ENCODE measurements at regions not wholly inside any gene's neighbourhood (a gene's known extent, or its start where the extent isn't known, plus 50 kb on each side); places are given as distances from the start of the nearest gene placed in this dataset.
"Not testable (repeated sequence)": the region's sequence is repeated elsewhere in the genome, so short reads cannot be mapped to it uniquely, and the experiment has no call there.

- DNase-seq, result no peak
Observed at GRCh38 chr4:3936184-3936583, 170.0 kb downstream of the ADRA2C start.

DNA sequence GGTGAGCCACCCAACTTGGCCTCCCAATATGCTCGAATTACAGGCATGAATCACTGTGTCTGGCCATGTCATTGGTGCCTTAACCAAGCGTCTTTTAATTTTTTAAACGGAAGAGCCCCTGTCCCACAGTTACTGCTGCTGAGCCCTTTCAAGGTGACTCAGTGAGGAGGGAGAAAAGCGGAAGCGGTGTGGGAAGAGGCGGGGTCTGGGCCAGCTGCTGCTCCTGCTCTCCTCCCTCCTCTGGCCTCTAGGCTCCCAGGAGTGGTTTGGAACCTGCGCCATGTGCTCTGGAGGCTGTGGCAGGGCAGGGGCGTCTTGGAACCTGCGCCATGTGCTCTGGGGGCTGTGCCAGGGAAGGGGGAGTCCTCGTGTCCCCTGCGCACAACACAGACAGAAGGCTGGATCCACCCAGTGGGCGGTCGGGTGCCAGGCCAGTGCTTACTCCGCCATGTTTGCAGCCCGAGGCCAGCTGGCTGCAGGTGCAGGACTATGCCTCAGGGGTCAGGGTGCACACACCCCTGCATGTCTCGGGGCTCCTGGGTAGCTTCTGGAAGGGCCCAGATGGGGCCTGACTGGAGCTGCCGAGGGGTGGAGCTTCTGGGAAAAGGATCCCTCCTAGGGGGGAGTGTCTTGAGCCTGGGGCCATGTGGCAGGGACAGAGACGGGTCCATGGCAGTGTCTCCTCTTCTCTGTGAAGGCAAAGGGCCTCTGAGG lies 171.8 kb downstream of the ADRA2C start:
- DNase-seq, result not testable (repeated sequence)

DNA sequence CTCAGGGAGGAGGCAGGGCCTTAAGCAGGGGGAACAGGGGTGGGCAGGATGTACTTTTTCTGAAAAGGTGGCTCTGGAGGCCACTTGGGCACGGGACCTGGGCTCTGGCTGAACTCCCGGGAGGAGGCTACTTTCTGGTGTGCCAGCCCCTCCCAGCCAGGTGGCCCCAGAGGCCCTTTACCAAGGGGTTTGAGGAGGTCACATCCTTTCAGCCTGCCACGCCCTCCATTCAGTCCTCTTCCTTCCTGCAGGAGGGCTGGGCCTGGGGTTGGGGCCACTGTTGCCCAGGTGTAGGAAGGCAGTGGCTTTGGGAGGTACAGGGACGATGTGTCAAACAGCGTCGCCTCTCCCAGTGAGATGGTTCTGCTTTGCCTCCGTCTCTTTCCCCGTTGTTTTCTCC lies 172.5 kb downstream of the ADRA2C start:
- DNase-seq, result not testable (repeated sequence)

DNA sequence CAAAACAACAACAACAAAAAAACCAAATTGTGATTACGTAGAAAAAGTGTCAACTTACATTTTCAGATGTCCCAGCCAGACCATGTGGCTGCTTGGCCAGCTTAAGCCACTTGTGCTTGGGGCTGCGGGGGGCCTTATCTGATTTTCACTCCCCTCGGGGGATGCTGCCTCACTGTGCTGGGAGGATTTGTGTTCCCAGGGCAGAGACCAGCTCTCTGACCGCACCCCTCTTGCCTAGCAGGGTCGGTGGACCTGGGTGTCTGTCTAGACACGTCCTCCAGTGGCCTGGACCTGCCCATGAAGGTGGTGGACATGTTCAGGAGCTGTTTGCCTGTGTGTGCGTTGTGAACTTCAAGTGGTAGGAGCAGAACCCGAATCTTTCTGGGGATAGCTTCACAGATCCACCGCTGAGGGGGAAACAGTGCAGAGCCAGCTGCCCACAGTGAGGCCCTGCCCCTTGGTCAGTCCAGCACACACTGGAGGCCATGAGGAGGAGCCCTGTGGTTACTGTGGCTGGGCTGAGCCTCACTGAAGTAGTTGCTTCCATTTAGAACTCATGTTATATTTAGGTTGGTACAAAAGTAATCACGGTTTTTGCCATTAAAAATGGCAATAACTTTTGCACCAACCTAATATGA lies 173.9 kb downstream of the ADRA2C start:
- not testable (repeated sequence) for DNase-seq

GRCh38 chr4:3941735-3942522 lies 175.7 kb downstream of the ADRA2C start:
- DNase-seq, result not testable (repeated sequence)

DNA sequence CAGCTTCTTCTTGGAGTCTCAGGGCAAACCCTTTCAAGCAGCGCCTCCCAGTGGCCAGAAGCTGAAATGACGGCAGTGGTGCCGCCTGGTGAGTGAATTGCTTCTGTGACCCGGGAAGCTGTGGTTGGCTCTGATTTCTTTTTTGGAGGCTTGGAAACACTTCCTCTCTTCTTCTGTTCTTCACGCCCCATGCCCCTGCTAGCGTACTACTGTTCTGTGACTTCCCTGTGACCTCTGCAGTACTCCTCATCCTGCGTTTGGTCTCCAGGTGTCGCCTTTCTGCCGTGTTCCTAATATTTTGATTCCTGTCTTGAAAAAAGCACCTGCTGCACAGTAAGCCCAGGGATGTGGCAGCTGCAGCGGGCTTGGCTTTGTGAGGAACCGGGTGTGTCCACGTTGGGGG lies 176.4 kb downstream of the ADRA2C start:
- not testable (repeated sequence) for DNase-seq

GRCh38 chr4:3943051-3943450 lies 176.9 kb downstream of the ADRA2C start:
- DNase-seq, result not testable (repeated sequence)

DNA sequence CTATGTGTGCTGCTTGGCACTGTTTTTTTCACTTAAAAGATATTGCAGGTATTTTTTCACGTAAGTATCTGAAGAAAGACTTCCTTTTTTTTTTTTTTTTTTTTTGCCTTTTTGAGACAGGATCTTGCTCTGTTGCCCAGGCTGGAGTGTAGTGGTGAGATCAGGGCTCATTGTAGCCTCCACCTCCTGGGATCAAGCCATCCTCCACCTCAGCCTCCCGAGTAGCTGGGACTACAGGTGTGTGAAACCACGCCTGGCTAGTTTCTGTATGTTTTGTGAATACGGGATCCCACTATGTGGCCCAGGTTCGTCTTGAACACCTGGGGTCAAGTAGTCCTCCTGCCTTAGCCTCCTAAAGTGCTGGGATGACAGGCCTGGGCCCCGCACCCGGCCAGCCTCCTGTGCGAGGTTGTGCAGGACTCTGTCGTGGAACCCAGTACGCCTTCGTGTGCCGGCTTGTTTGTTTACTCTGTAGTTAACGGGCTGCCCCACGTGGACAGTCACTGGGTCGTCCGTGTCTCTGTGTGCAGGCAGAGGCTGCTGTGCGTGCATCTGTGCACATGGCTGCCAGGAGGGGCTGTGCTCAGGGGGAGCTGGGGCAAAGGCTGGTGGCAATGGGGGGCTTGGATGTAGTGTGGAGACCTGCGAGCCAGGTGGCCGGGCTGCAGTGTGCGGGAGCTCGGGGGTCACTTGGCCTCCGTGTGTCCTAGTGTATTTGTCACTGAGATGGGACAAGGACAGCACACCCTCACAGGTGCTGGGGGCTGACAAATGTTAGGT lies 179.5 kb downstream of the ADRA2C start:
- no peak for DNase-seq

DNA sequence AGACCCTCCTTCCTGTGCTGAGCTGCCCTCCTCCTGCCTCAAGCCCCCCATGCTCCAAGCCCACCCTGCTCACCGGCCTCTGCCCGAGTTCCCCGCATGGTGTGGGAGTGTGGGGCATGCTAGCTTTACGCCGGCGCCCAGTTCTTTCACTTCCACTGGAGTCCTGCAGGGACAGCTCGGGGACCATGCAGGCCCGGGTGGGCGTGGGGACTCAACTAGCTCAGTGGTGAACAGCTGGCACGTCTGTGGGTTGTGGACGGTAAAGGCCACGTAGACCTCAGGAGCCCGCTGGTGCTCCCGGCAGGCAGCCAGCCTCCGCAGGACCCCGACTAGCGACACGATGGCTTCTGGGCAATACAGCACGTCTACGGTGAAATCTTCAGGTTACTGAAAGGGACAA lies 180.4 kb downstream of the ADRA2C start:
- DNase-seq, result not testable (repeated sequence)

GRCh38 chr4:3947761-3948160 lies 181.6 kb downstream of the ADRA2C start:
- not testable (repeated sequence) for DNase-seq

- not testable (repeated sequence) for DNase-seq
Observed at GRCh38 chr4:3948210-3948609, 182.0 kb downstream of the ADRA2C start.

- not testable (repeated sequence) for DNase-seq
Observed at GRCh38 chr4:3949916-3950315, 183.7 kb downstream of the ADRA2C start.

- not testable (repeated sequence) for DNase-seq
Observed at GRCh38 chr4:3952443-3953139, 186.4 kb downstream of the ADRA2C start.

- not testable (repeated sequence) for DNase-seq
Observed at GRCh38 chr4:3953140-3953489, 186.9 kb downstream of the ADRA2C start.

DNA sequence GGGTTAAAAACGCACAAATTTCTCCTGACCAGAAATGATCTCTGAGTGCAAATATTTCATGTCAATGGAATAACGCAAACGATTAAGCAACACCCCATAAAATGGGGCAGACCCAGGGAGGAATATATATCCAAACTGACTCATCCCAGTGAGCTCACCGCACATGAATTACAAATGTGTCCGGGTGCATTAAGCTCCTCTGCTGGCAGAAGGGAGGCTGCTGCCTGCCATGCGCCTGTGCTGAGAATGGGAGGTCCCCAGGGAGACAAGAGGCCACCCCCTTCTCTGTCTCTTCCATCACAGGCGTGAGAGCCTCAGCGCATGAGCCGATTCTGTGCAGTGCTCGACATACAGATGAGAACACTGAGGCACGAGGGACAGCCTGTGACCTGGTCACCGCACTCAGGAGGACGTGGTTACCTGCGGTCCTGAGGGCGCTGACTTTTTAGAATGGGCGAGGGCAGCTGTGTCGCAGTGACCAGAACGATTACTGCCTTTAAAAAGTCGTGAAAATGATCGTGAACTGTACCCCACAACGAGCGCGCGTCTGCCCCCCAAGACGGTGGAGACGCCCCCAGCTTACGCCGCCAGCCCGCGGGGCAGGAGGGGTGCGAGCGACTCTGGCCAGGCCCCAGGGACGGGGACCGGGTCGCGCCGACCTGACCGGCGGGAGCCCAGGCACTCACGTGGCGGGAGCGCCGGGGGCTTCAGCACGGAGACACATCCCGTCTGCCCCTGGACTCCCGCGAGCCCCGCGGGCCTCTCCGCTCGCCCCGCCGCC lies 188.5 kb downstream of the ADRA2C start:
- peak; percentile 77 for DNase-seq

- peak; percentile 99 for DNase-seq
Observed at GRCh38 chr4:3955321-3956164, 189.4 kb downstream of the ADRA2C start.

DNA sequence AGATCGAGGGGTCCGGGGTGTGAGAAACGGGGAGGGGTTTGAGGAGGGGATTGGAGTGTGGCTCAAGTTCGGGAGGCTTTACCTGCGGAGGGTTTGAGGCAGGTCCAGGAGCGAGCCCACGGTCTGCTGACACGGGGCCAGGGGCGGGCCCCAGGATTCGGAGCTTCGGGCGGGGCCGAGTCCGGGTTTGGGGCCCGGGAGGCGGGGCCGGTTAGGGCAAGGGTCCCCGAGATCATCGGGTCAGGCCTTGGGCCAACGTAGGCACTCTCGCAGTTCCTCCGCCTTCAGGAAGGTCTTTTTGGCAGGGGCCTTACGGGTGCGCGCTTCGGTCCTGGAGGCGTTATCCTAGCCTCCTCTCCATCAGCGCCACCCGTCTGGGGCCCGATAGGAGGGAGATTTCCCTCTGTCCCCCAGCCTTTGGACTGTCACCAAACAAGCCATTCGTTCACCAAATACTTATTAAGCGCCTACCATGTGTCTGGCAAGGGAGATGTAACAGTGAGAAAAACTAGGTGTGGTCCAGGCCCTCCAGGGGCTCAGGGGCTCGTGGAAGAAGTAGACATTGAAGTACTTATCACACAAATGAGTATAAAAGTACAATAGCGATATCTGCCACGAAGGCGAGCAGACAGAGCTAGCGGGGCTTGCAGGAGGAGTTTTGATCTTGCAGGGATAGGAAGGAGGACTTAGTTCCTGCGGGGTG lies 190.1 kb downstream of the ADRA2C start:
- not testable (repeated sequence) for DNase-seq

GRCh38 chr4:3961091-3961672 lies 195.0 kb downstream of the ADRA2C start:
- DNase-seq, result not testable (repeated sequence)

DNA sequence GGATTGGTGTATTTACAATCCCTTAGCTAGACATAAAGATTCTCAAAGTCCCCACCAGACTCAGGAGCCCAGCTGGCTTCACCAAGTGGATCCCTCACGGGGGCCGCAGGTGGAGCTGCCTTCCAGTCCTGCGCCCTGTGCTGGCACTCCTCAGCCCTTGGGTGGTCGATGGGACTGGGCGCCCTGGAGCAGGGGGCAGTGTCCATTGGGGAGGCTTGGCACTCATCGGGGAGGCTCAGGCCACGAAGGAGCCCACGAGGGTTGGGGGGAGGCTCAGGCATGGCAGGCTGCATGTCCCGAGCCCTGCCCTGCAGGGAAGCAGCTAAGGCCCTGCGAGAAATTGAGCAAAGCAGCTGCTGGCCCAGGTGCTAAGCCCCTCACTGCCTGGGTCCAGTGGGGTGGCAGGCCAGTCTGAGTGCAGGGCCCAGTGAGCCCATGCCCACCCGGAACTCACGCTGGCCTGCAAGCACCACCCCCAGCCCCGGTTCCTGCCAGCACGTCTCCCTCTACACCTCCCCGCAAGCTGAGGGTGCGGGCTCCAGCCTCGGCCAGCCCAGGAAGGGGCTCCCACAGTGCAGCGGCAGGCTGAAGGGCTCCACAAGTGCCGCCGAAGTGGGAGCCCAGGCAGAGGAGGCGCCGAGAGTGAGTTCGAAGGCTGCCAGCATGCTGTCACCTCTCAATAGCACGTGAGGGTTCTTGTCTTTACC lies 198.5 kb downstream of the ADRA2C start:
- DNase-seq, result not testable (repeated sequence)

Data from left hindlimb (tissue), 1 donor.